ENCODE measurements at regions not wholly inside any gene's neighbourhood (a gene's known extent, or its start where the extent isn't known, plus 50 kb on each side); places are given as distances from the start of the nearest gene placed in this dataset.

DNA sequence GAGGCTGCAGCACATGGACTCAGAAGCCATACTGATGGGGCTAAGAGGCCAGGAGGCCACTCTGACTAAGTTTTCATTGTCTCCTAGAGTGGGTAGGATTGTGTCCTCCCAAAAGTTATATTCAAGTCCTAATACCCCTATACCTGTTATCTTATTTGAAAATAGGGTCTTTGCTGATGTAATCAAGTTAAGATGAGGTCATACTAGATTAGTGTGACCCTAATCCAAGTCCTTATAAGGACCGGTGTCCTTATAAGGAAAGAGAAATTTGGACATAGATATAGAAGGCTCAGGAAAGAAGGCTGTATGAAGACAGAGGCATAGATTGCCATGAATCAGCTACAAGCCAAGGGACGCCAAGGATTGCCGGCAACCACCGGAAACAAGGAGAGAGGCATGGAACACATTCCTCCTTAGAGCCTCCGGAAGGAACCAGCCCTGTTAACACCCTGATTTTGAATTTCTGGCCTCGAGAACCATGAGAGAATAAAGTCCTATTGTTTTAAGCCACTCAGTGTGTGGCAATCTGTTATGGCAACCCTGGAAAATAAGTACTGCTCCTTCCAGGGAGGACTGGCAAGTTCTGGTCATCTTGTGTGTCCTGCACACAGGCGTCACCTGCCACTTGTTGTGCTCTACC, 157.0 kb downstream of the EMX2 start:
- no peaks in the 10 kb centered on the region for H3K4me1 ChIP-seq
- DNase-seq (no peak), ATAC-seq (no peak)
- peaks cover 0 to 4% (median 2%) of the 10 kb centered on the region in 3 donors for H3K27me3 ChIP-seq
- intact Hi-C loops (cut with DNase I; ENCODE audit: low total_unique reads): no loop called here
- no peaks in the 10 kb centered on the region for H3K9me3 ChIP-seq
- in situ Hi-C loops (cut with MboI; ENCODE audit: low sequenced_read_pairs in 4 of 4): no loop called here
- H3K36me3 ChIP-seq: no peaks in the 10 kb centered on the region
- TF ChIP-seq POLR2A (IDR thresholded peaks at IDR 0.05): no peak
- TF ChIP-seq, protein P1, sequence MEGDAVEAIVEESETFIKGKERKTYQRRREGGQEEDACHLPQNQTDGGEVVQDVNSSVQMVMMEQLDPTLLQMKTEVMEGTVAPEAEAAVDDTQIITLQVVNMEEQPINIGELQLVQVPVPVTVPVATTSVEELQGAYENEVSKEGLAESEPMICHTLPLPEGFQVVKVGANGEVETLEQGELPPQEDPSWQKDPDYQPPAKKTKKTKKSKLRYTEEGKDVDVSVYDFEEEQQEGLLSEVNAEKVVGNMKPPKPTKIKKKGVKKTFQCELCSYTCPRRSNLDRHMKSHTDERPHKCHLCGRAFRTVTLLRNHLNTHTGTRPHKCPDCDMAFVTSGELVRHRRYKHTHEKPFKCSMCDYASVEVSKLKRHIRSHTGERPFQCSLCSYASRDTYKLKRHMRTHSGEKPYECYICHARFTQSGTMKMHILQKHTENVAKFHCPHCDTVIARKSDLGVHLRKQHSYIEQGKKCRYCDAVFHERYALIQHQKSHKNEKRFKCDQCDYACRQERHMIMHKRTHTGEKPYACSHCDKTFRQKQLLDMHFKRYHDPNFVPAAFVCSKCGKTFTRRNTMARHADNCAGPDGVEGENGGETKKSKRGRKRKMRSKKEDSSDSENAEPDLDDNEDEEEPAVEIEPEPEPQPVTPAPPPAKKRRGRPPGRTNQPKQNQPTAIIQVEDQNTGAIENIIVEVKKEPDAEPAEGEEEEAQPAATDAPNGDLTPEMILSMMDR (IDR thresholded peaks at IDR 0.05 in 4 of 5, conservative IDR thresholded peaks at IDR 0.05 in 1 of 5): no peak
- no peak overlapping the region for H3K27ac ChIP-seq
- no peak overlapping the region for H3K4me3 ChIP-seq

DNA sequence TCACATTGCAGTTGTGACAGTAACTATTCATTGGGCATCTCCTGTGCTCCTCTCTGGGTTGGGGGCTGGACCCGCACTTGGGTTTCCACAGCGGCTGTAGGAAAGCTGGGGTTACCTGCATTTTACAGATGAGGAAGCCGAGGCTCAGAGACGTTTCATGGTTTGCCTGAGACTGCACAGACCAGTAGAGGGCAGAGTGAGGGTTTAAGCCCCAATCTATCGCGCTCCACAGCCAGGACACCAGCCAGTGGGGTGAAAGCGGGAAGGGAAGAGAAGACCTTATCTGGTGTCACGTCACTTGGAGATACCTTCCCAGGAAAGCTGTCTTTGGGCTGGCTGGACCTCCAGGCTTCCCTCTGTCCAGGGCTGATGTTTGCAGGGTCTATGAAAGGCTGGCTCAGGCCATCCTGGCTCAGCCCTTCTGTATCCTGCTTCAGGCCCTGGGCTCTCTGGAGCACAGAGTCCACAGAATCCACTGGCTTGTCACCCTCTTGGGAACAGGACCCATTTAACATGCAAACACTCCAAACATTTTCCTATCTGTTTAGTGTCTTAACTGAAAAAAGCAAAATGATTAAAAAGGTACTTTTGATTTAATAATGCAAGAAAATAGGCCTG, 167.7 kb downstream of the EMX2 start:
- no peaks in the 10 kb centered on the region for H3K4me1 ChIP-seq
- H3K9me3 ChIP-seq: no peaks in the 10 kb centered on the region
- H3K27me3 ChIP-seq: no peaks in the 10 kb centered on the region
- H3K27ac ChIP-seq: no peak overlapping the region
- no peak for TF ChIP-seq POLR2A (IDR thresholded peaks at IDR 0.05)
- TF ChIP-seq, protein P1 (IDR thresholded peaks at IDR 0.05 in 4 of 5, conservative IDR thresholded peaks at IDR 0.05 in 1 of 5): no peak
- in situ Hi-C loops (cut with MboI; ENCODE audit: low sequenced_read_pairs in 4 of 4) (no loop called here), intact Hi-C loops (cut with DNase I; ENCODE audit: low total_unique reads) (no loop called here)
- no peaks in the 10 kb centered on the region for H3K36me3 ChIP-seq
- ATAC-seq: no peak
- H3K4me3 ChIP-seq: no peak overlapping the region
- no peak for DNase-seq

DNA sequence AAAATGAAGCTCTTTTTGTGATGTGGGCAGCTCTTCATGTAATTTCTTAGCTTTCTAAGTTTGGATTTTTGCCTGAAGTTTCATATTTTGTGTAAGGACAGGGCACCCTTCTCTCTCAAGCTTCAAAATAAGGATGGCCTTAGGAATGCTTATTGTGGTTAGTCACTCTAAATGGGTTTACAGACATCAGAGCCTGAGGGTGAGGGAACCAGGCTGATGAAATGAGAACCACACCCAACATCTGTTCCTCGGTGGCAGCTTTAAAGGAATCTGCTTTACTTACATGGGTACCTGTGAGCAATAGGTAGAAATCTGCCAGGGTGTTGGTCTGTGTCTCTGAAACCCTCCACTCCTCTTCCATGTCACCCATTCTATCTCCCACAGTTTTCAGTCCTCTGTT, 174.3 kb downstream of the EMX2 start:
- TF ChIP-seq POLR2A (IDR thresholded peaks at IDR 0.05): no peak
- TF ChIP-seq, protein P1 (IDR thresholded peaks at IDR 0.05 in 4 of 5, conservative IDR thresholded peaks at IDR 0.05 in 1 of 5): no peak
- intact Hi-C loops (cut with DNase I; ENCODE audit: low total_unique reads): no loop called here
- Histone ChIP-seq H3K27ac (no peak overlapping the region), H3K4me1 (no peaks in the 10 kb centered on the region), H3K36me3 (no peaks in the 10 kb centered on the region), H3K4me3 (no peak overlapping the region), H3K27me3 (no peaks in the 10 kb centered on the region), H3K9me3 (no peaks in the 10 kb centered on the region)
- in situ Hi-C loops (cut with MboI; ENCODE audit: low sequenced_read_pairs in 4 of 4): no loop called here
- ATAC-seq (no peak), DNase-seq (no peak)

DNA sequence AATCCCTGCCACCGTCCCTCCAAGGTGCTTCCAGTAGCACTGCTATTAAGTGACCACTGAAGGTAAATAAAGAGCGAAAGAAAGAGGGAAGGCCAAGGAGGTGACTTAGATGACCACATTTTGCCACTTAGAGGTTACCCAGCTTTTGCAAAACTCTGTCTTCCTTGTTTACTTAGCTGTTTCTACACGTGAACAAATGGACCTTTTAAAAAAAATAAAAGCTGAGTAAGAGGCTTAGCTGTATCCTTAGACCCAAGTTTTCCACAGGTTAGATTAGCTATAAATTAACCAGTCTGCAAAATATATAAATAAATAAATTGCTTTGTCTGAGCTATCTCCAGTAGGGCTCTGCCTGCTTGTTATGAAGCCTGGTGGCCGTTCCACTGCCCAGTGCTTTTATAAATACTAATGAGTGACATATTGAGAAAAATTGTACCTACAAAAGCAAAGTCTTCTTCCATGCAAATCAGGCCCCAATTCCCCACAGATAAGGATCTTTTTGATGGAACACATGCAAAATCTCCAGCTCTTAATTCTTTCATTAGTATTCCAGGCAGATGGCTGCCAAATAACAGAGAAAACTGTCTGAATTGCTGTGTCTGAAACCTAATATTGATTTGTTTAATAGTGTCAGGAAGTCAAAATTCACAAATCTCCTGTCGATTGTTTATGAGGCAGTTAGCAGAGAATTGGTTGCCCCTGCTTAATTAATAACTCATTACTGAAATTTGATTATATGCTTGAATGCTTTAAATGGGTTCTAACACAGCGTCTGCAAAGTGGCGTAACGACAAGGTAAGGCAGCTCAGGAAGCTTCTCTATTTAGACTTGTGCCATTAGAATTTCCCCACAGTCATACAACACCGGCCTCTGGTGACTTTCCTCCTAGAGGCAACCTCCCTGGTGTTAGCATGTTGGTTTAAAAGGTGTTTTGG, 176.7 kb downstream of the EMX2 start:
- Histone ChIP-seq H3K9me3 (no peaks in the 10 kb centered on the region), H3K27ac (no peak overlapping the region), H3K4me1 (no peaks in the 10 kb centered on the region), H3K4me3 (no peak overlapping the region), H3K27me3 (no peaks in the 10 kb centered on the region), H3K36me3 (no peaks in the 10 kb centered on the region)
- in situ Hi-C loops (cut with MboI; ENCODE audit: low sequenced_read_pairs in 4 of 4) (no loop called here), intact Hi-C loops (cut with DNase I; ENCODE audit: low total_unique reads) (no loop called here)
- TF ChIP-seq, protein P1 (IDR thresholded peaks at IDR 0.05 in 4 of 5, conservative IDR thresholded peaks at IDR 0.05 in 1 of 5): no peak
- no peak for TF ChIP-seq POLR2A (IDR thresholded peaks at IDR 0.05)
- no peak for DNase-seq
- no peak for ATAC-seq

Data from gastrocnemius medialis (tissue), 4 donors.